ENCODE measurements at regions not wholly inside any gene's neighbourhood (a gene's known extent, or its start where the extent isn't known, plus 50 kb on each side); places are given as distances from the start of the nearest gene placed in this dataset.
"Not testable (repeated sequence)": the region's sequence is repeated elsewhere in the genome, so short reads cannot be mapped to it uniquely, and the experiment has no call there.

DNA sequence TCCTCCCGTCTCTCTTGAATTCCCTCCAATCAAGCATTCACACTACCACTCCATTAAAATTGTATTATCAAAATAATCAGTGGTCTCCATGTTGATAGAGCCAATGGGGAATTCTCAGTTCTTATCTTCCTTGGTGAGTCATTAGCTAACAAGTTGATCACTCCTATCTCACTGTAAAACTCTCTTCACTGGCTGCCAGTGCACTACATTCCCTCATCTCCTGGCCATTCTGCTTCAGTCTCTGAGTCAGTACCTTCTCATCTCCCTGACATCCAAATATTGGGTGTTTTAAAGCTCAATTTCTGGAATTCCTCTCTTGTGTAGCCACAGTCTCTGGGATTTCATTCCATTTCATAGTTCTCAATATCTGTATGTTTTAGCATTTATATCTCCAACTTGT lies 175.2 kb downstream of the ALDH1A2 start:
- H3K9me3 ChIP-seq, result no peaks in the 10 kb centered on the region
- no peak overlapping the region for H3K27ac ChIP-seq
- H3K36me3 ChIP-seq, result no peaks in the 10 kb centered on the region
- no peaks in the 10 kb centered on the region for H3K27me3 ChIP-seq
- no peak for ATAC-seq
- intact Hi-C loops (cut with DNase I), result no loop called here
- DNase-seq, result no peak
- no peaks in the 10 kb centered on the region for H3K4me1 ChIP-seq
- no peak overlapping the region for H3K4me3 ChIP-seq
- TF ChIP-seq, protein P1, sequence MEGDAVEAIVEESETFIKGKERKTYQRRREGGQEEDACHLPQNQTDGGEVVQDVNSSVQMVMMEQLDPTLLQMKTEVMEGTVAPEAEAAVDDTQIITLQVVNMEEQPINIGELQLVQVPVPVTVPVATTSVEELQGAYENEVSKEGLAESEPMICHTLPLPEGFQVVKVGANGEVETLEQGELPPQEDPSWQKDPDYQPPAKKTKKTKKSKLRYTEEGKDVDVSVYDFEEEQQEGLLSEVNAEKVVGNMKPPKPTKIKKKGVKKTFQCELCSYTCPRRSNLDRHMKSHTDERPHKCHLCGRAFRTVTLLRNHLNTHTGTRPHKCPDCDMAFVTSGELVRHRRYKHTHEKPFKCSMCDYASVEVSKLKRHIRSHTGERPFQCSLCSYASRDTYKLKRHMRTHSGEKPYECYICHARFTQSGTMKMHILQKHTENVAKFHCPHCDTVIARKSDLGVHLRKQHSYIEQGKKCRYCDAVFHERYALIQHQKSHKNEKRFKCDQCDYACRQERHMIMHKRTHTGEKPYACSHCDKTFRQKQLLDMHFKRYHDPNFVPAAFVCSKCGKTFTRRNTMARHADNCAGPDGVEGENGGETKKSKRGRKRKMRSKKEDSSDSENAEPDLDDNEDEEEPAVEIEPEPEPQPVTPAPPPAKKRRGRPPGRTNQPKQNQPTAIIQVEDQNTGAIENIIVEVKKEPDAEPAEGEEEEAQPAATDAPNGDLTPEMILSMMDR (IDR thresholded peaks at IDR 0.05), result no peak

DNA sequence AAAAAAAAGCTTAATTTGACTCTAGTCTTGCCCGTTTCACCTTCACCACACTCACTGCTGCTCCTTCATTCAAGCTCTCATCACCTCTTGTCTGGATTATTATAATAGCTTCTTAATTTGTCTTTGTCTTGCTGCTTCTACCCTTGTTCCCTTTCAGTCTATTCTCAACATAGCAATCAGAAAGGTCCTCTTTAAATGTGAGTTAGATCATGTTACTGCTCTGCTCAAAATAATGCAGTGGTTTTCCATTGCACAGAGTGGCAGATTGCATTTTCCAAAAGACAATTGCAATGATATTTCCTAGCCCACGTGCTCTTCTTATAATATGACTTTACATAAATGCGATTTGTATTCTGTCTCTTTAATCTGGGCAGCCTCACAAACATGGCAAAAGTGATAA lies 174.6 kb downstream of the ALDH1A2 start:
- no peaks in the 10 kb centered on the region for H3K4me1 ChIP-seq
- no peaks in the 10 kb centered on the region for H3K9me3 ChIP-seq
- no peak overlapping the region for H3K27ac ChIP-seq
- DNase-seq (no peak), ATAC-seq (no peak)
- intact Hi-C loops (cut with DNase I), result no loop called here
- no peaks in the 10 kb centered on the region for H3K27me3 ChIP-seq
- no peaks in the 10 kb centered on the region for H3K36me3 ChIP-seq
- H3K4me3 ChIP-seq, result no peak overlapping the region
- TF ChIP-seq, protein P1 (IDR thresholded peaks at IDR 0.05), result no peak

DNA sequence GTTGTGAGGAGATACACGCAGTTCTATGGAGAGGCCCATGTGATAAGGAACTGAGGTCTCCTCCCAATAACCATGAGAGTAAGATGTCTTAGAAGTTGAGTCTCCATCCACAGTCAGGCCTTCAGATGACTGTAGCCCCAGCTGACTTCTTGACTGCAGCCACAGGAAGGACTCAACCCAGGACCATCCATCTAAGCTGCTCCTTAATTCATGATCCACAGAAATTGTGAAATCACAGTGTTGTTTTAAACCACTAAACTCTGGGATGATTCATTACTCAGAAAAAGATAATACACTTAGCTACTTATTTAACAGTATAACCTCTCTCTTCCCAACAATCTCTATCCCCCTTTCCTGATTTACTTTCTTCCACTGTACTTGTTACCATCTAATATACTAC lies 173.3 kb downstream of the ALDH1A2 start:
- ATAC-seq (no peak), DNase-seq (no peak)
- H3K27me3 ChIP-seq, result no peaks in the 10 kb centered on the region
- no peak overlapping the region for H3K4me3 ChIP-seq
- no peaks in the 10 kb centered on the region for H3K9me3 ChIP-seq
- intact Hi-C loops (cut with DNase I), result no loop called here
- H3K36me3 ChIP-seq, result no peaks in the 10 kb centered on the region
- H3K4me1 ChIP-seq, result no peaks in the 10 kb centered on the region
- H3K27ac ChIP-seq, result no peak overlapping the region
- TF ChIP-seq, protein P1 (IDR thresholded peaks at IDR 0.05), result no peak

DNA sequence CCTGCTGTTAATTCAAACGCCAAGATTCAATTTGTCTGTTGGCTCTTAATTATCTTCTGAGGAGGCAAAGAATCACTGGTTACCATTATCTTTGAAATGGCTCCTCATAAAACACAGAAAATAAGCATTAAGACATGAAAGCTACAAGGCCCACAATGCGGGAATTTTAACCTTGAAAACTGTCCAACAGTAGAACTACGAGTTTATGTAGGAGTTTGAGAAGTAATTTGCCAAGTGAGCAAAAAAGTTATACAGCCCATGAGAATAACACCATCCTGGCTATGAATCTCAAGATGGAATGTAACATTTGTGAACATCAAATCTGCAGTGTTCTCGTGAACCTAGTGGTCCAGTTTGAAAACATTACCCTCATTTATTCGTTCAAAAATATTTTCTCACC lies 172.5 kb downstream of the ALDH1A2 start:
- Histone ChIP-seq H3K27me3 (no peaks in the 10 kb centered on the region), H3K4me3 (no peak overlapping the region), H3K36me3 (no peaks in the 10 kb centered on the region), H3K4me1 (no peaks in the 10 kb centered on the region), H3K27ac (no peak overlapping the region), H3K9me3 (no peaks in the 10 kb centered on the region)
- ATAC-seq (no peak), DNase-seq (no peak)
- intact Hi-C loops (cut with DNase I), result no loop called here
- TF ChIP-seq, protein P1 (IDR thresholded peaks at IDR 0.05), result no peak

DNA sequence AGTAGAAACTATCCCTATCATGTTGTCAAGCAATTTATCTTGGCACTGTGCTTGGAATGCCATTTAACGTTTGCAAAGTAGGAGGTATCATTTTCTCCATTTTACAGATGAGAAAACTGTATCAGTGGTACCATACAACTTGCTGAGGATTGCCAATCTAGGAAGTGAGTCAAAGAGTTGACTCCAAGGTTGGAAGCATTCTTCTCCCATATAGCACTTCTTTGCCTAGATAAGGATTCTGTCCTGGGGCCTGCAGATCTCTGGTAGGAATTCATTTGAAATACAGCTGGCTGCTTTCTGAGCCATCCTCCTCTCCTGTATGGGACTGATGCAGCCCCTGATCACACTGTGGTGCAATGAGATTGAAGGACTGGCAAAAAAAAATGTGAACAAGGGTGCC lies 170.2 kb downstream of the ALDH1A2 start:
- Histone ChIP-seq H3K9me3 (no peaks in the 10 kb centered on the region), H3K27me3 (no peaks in the 10 kb centered on the region), H3K27ac (no peak overlapping the region), H3K4me3 (no peak overlapping the region), H3K4me1 (no peaks in the 10 kb centered on the region), H3K36me3 (no peaks in the 10 kb centered on the region)
- intact Hi-C loops (cut with DNase I), result no loop called here
- TF ChIP-seq, protein P1 (IDR thresholded peaks at IDR 0.05), result no peak
- DNase-seq (no peak), ATAC-seq (no peak)

DNA sequence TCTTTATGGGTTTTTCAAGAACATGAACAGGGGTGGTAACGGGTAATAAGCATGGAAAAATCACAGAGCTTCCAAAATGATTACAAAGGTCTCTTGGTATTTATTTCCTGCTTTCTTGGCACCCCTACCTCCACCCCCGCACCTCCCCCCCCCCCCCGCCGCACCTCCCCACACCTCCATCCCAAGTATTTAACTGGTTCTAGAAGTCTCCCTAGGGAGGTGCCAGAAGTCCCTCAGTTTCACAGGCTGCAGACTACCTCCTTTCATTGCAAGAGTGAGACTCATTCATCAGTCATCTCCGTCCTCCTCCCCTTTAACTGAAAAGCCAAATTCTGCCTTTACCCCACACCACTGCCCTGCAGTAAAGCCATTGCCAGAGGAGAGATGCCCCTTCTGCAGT lies 169.4 kb downstream of the ALDH1A2 start:
- DNase-seq, result no peak
- intact Hi-C loops (cut with DNase I), result no loop called here
- no peaks in the 10 kb centered on the region for H3K27me3 ChIP-seq
- H3K9me3 ChIP-seq, result no peaks in the 10 kb centered on the region
- no peak overlapping the region for H3K4me3 ChIP-seq
- no peaks in the 10 kb centered on the region for H3K4me1 ChIP-seq
- H3K36me3 ChIP-seq, result no peaks in the 10 kb centered on the region
- ATAC-seq, result no peak
- H3K27ac ChIP-seq, result no peak overlapping the region
- TF ChIP-seq, protein P1 (IDR thresholded peaks at IDR 0.05), result no peak

DNA sequence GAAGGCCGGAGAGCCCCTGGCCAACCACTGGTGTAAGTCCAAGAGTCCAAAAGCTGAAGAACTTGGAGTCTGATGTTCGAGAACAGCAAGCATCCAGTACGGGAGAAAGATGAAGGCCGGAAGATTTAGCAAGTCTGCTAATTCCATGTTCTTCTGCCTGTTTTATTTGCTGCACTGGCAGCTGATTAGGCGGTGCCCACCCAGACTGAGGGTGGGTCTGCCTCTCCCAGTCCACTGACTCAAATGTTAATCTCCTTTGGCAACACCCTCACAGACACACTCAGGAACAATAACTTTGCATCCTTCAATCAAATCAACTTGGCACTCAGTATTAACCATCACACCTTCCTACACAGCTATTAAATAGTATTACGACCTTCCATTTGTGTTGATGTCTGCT lies 168.6 kb downstream of the ALDH1A2 start:
- DNase-seq; H3K36me3 ChIP-seq; H3K27me3 ChIP-seq; H3K4me1 ChIP-seq; H3K27ac ChIP-seq; H3K9me3 ChIP-seq; ATAC-seq; intact Hi-C loops (cut with DNase I); H3K4me3 ChIP-seq: not testable (repeated sequence)
